ENCODE measurements at regions not wholly inside any gene's neighbourhood (a gene's known extent, or its start where the extent isn't known, plus 50 kb on each side); places are given as distances from the start of the nearest gene placed in this dataset.

GRCh38 chr12:115094163-115094816 is 410.3 kb upstream of the TBX3 start (continued):
- TF ChIP-seq CHD7 (IDR thresholded peaks at IDR 0.05; ENCODE audit: insufficient replicate concordance, low read length) (no peak), GTF2F1 (IDR thresholded peaks at IDR 0.05; ENCODE audit: borderline replicate concordance, low read depth, low read length) (no peak), TBP (IDR thresholded peaks at IDR 0.05; ENCODE audit: low read depth, low read length) (no peak), POU5F1 (IDR thresholded peaks at IDR 0.05; ENCODE audit: low read depth, low read length) (no peak), TCF12 (IDR thresholded peaks at IDR 0.05; ENCODE audit: low read depth, low read length) (no peak), RFX5 (IDR thresholded peaks at IDR 0.05; ENCODE audit: borderline replicate concordance, low read depth, low read length) (no peak), JUND (IDR thresholded peaks at IDR 0.05; ENCODE audit: low read length) (no peak), SP4 (IDR thresholded peaks at IDR 0.05; ENCODE audit: low read length) (no peak)

All from H1 (cell line).